ENCODE measurements at regions not wholly inside any gene's neighbourhood (a gene's known extent, or its start where the extent isn't known, plus 50 kb on each side); places are given as distances from the start of the nearest gene placed in this dataset.

GRCh38 chr5:2849429-2849828 lies 98.0 kb upstream of the IRX2 start:
- no peaks in the 10 kb centered on the region for H3K36me3 ChIP-seq (ENCODE audit: insufficient read depth in 1 of 2, low read depth in 1 of 2)
- no peak for DNase-seq
- intact Hi-C loops (cut with DNase I): no loop called here
- H3K27me3 ChIP-seq (ENCODE audit: insufficient read depth in 3 of 3, low read length in 2 of 3): no peaks in the 10 kb centered on the region
- H3K27ac ChIP-seq: no peak overlapping the region
- WGBS, 3 donors: 74 to 76% (median 75%) methylated on average over 6 of the region's 6 CpGs
- no peaks in the 10 kb centered on the region for H3K4me1 ChIP-seq
- no peak for TF ChIP-seq CTCF (IDR thresholded peaks at IDR 0.05)
- no peaks in the 10 kb centered on the region for H3K9me3 ChIP-seq
- no peak overlapping the region for H3K4me3 ChIP-seq
- ATAC-seq: no peak

- H3K27ac ChIP-seq: no peak overlapping the region
- H3K4me3 ChIP-seq: no peak overlapping the region
- WGBS, 3 donors: 67 to 72% (median 72%) methylated on average over 11 of the region's 11 CpGs
- H3K27me3 ChIP-seq (ENCODE audit: insufficient read depth in 3 of 3, low read length in 2 of 3): no peaks in the 10 kb centered on the region
- intact Hi-C loops (cut with DNase I): no loop called here
- no peaks in the 10 kb centered on the region for H3K4me1 ChIP-seq
- H3K36me3 ChIP-seq (ENCODE audit: insufficient read depth in 1 of 2, low read depth in 1 of 2): no peaks in the 10 kb centered on the region
- no peak for TF ChIP-seq CTCF (IDR thresholded peaks at IDR 0.05)
- DNase-seq (no peak), ATAC-seq (no peak)
- H3K9me3 ChIP-seq: no peaks in the 10 kb centered on the region
Measured at GRCh38 chr5:2848619-2849018, 97.1 kb upstream of the IRX2 start.

GRCh38 chr5:2847608-2848007 lies 96.1 kb upstream of the IRX2 start:
- Histone ChIP-seq H3K9me3 (no peaks in the 10 kb centered on the region), H3K4me1 (no peaks in the 10 kb centered on the region), H3K36me3 (ENCODE audit: insufficient read depth in 1 of 2, low read depth in 1 of 2) (no peaks in the 10 kb centered on the region), H3K4me3 (no peak overlapping the region), H3K27ac (no peak overlapping the region), H3K27me3 (ENCODE audit: insufficient read depth in 3 of 3, low read length in 2 of 3) (no peaks in the 10 kb centered on the region)
- ATAC-seq (no peak), DNase-seq (no peak)
- intact Hi-C loops (cut with DNase I): no loop called here
- WGBS, 3 donors: 70 to 74% (median 71%) methylated on average over 11 of the region's 11 CpGs
- no peak for TF ChIP-seq CTCF (IDR thresholded peaks at IDR 0.05)

GRCh38 chr5:2841208-2841607 lies 89.7 kb upstream of the IRX2 start:
- WGBS, 3 donors: 66 to 69% (median 68%) methylated on average over 5 of the region's 5 CpGs

More at GRCh38 chr5:2841208-2841607, 89.7 kb upstream of the IRX2 start:
- no peak for ATAC-seq
- Histone ChIP-seq H3K27me3 (ENCODE audit: insufficient read depth in 3 of 3, low read length in 2 of 3) (no peaks in the 10 kb centered on the region), H3K27ac (no peak overlapping the region), H3K9me3 (no peaks in the 10 kb centered on the region), H3K4me1 (no peaks in the 10 kb centered on the region), H3K4me3 (no peak overlapping the region), H3K36me3 (ENCODE audit: insufficient read depth in 1 of 2, low read depth in 1 of 2) (no peaks in the 10 kb centered on the region)
- no peak for DNase-seq
- intact Hi-C loops (cut with DNase I): no loop called here
- no peak for TF ChIP-seq CTCF (IDR thresholded peaks at IDR 0.05)

Data from psoas muscle (tissue), 7 donors.